Uterus (tissue), 2 donors: ENCODE measurements at regions not wholly inside any gene's neighbourhood (a gene's known extent, or its start where the extent isn't known, plus 50 kb on each side); places are given as distances from the start of the nearest gene placed in this dataset.
"Not testable (repeated sequence)": the region's sequence is repeated elsewhere in the genome, so short reads cannot be mapped to it uniquely, and the experiment has no call there.

Experiments used
- POLR2A ChIP-seq, 2 donors: fragments of 450-650 bp; IDR thresholded peaks; one replicate each; pipeline ENCODE4 v1.6.1; 2016; ENCODE audit warnings: antibody characterized with exemption in 2 of 2, mild to moderate bottlenecking in 1 of 2, moderate library complexity in 1 of 2
- TF ChIP-seq, protein P1 (sequence below), 4 experiments: fragments of 200-600 bp in 2 of 4; fragments of 450-650 bp in 2 of 4; sonication (generic) in 2 of 4; IDR thresholded peaks; one replicate each; pipeline ENCODE4 v1.5.1; 2016 to 2019; ENCODE audit warnings: antibody characterized with exemption in 4 of 4, mild to moderate bottlenecking in 2 of 4, moderate library complexity in 1 of 4

DNA sequence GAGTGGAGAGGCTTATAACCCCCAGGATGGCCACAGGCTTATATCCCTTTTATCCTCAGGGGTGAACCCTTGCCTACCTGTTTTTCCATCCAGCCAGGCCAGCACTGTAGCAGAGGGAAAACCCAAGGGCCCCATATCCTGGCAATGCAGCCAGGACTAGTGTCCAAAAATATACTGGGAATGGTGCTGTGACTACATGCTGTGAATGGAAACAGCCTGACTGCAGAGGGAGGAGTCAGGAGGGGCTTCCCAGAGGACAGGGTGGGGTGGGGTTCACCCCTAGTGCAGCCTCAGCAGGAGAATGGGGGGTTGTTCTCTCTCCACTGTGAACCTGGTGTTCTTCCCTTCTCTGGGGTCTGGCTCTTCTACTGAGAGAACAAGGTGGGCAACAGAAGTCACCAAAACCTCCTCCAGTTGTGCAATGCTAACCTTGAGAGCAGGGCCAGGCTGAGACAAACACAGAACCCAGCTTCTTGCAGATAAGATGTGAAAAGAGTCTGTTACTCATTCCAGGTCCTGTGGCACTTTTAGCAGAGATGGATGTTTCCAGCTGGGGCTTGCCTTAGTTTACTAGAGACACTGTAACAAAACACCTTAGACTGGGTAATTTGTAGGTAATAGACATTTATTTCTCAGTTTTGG is 198.2 kb upstream of the PLGLB2 start:
- TF ChIP-seq, protein P1, sequence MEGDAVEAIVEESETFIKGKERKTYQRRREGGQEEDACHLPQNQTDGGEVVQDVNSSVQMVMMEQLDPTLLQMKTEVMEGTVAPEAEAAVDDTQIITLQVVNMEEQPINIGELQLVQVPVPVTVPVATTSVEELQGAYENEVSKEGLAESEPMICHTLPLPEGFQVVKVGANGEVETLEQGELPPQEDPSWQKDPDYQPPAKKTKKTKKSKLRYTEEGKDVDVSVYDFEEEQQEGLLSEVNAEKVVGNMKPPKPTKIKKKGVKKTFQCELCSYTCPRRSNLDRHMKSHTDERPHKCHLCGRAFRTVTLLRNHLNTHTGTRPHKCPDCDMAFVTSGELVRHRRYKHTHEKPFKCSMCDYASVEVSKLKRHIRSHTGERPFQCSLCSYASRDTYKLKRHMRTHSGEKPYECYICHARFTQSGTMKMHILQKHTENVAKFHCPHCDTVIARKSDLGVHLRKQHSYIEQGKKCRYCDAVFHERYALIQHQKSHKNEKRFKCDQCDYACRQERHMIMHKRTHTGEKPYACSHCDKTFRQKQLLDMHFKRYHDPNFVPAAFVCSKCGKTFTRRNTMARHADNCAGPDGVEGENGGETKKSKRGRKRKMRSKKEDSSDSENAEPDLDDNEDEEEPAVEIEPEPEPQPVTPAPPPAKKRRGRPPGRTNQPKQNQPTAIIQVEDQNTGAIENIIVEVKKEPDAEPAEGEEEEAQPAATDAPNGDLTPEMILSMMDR (IDR thresholded peaks at IDR 0.05): not testable (repeated sequence)
- not testable (repeated sequence) for TF ChIP-seq POLR2A (IDR thresholded peaks at IDR 0.05)
